HG03060 (cell line): ENCODE measurements at regions not wholly inside any gene's neighbourhood (a gene's known extent, or its start where the extent isn't known, plus 50 kb on each side); places are given as distances from the start of the nearest gene placed in this dataset.
"Not testable (repeated sequence)": the region's sequence is repeated elsewhere in the genome, so short reads cannot be mapped to it uniquely, and the experiment has no call there.

Experiments
- ATAC-seq: cut with Tn5 transposase; IDR thresholded peaks from one replicate; pipeline ENCODE4 v1.9.1; 2021; ENCODE audit warnings: low read depth, moderate number of reproducible peaks; ENCODE audit not compliant: unreplicated experiment

DNA sequence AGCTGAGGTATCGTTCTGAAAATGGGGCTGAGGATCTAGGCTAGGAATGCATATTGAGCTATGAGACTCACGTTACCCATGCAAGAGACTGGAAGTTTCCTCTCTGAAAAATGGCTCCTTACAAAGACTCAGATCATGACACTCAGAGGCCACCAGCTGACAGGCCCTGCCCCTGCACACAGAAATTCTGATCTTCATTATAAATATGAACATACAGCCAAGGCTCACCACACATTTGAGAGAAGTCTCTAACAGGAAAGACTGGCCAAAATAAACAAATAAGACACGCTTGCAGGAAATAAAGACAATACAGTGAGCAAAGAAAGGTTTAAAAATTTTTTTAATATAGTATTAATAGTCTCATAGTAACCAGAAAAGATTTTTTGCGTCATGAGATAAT, 365.9 kb downstream of the NFIB start:
- ATAC-seq: no peak

- ATAC-seq: no peak
Observed at GRCh38 chr9:13943176-13943575, 370.8 kb downstream of the NFIB start.

DNA sequence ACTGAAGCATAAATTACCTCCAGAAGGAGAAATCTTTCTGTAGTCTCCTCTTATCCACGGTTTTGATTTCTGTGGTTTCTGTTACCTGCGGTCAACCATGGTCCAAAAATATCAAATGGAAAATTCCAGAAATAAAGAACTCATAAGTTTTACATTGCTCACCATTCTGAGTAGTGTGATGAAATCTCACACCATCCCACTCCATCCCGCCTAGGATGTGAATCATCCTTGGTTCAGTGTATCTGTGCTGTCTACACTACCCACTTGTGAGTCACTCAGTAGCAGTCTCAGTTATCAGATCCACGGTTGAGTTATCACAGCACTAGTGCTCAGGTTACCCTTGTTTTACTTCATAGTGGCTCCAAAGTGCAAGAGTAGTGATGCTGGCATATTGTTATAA, 371.2 kb downstream of the NFIB start:
- no peak for ATAC-seq

DNA sequence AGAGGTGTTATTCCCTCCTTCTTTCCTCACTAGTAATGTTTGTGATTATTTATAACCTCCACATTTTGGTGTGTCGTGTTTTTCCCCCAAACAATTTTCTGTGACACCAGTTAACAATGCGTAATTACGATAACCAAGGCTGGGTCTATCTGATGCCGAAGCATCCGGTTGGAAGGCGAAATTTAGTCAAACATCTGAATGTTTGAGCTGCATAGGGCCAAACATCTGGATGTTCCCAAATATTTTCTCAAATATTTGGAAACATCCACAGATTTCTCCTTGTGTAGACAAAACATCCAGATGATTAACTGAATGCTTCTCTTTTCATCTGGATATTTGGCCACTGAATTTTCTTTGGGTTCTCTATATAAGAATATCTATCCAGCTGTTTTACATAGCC, 371.7 kb downstream of the NFIB start:
- no peak for ATAC-seq

DNA sequence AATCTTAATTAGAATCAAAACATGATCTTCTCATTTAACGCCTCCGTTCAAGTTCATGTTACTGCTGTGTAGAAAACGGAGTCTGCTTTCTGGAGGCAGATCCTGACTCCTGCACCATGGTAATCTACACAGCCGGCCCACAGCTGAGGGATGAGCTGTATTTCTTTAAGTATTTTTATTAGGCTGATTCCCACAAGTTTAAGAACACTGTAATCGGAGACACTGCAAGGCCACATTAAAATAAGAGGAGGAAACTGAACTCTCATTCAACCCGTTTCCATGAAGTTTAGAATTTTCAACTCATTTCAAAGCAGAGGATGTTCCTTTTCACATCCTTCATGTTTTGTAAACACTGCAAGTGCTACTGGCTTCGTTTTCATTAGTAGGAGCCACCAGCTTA, 372.2 kb downstream of the NFIB start:
- no peak for ATAC-seq

- ATAC-seq: no peak
Observed at GRCh38 chr9:13939701-13940490, 374.0 kb downstream of the NFIB start.

DNA sequence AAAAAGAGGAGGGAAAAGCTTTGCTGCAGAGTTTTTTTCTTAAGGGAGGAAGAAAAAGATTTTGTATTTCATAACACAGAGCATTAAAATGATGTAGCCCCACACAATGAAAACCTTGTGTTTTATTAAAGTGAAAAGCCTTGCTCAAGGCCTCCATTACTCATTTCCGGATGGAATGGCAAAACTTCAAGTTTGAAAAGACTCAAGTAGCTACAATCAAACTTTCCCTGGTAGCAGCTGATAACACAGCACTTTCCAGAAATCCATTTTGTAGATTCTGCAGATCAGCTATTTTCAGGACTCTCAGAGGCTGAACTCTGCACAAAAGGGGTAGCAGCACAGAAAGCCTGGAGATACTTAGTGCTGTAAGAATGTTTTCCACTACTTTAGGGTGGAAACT, 374.8 kb downstream of the NFIB start:
- ATAC-seq: no peak

GRCh38 chr9:13934416-13934815, 379.5 kb downstream of the NFIB start:
- ATAC-seq: no peak

DNA sequence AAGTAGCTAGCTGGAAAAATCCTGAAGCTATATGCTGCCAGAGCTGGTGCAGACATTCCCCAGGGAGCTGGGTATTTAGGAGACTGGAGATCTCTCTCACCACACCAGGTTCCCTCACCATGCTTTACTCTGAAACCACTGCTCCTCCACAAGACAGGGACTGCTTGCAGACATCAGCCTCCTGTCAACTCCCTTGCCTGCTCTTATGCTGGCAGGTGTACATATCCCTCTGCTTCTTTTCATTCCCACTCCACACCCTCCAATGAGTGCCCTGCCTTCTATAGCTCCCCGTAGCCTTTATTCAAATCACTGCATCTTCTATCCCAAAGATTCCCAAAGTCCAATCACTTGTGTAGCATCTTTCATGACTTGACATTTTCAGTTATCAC, 380.7 kb downstream of the NFIB start:
- ATAC-seq: no peak

DNA sequence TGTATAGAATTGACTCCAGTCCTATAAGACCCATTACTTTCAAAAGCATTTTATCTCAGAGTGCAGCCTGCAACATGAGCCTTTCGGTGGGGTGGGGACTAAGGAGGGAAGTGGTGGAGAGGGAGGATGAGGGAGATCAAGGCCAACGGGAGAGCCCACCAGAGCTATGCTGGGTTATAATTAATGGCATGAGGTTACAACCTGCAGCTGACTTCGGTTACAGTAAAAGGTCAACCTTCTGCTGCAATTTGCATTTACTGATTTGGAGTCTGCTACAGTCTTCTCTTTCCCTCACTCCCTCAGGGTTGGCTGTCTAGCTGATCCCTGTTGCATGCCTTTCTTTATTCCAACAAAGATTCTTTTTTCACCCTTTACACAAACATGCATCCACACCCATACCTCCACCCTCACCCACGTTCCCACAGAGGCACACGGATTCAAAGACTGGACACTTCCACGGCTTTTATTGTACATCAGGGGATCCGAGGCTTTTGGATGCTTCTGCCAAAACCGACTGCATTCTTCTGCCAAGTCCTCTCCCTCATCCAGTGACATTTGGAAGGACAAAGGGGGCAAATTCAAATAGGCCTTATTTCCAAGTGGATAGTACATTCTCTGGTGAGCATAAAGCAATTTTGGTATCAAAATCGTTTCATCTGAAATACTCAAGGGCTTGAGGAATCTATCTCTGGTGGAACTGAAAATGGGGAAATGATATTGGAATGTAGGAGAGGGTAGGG, 381.2 kb downstream of the NFIB start:
- ATAC-seq: no peak

GRCh38 chr9:13929013-13929412, 384.9 kb downstream of the NFIB start:
- ATAC-seq: no peak

GRCh38 chr9:13923381-13923780, 390.6 kb downstream of the NFIB start:
- no peak for ATAC-seq

GRCh38 chr9:13920557-13920956, 393.4 kb downstream of the NFIB start:
- ATAC-seq: no peak

- ATAC-seq: no peak
Observed at GRCh38 chr9:13919401-13919800, 394.5 kb downstream of the NFIB start.

- ATAC-seq: no peak
Observed at GRCh38 chr9:13917534-13917933, 396.4 kb downstream of the NFIB start.

DNA sequence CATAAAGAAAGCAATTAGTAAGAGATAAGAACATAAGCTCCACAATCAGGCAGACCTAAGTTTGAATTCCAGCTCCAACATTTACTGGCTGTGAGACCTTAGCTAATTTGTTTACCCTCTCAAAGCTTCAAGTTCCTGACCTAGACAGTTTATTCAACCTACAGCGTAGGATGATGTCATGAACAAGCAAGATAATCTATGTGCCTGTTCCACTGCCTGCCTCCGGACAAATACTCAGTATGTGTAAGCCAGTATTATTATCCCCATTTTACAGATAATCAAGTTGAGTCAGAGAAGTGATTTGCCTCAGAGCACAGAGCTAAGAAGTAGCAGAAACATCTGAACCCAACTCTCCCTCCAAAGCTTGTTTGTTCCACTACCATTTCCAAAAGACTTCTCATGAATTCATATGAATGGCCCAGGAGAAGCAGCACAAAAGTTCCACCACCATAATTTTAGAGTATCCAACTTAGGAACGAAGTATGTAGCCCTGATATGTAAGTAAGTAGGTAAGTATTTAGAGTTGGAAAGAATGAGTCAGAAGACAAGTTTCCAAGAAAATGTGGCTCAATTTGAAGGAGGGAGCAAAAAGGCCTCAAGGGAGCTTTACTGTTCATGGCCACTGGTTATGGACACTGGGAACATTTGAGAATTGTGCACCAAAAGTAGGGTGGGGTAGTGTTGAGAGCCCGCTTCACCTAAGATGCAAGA, 398.2 kb downstream of the NFIB start:
- no peak for ATAC-seq

GRCh38 chr9:13915131-13915530, 398.8 kb downstream of the NFIB start:
- ATAC-seq: no peak

DNA sequence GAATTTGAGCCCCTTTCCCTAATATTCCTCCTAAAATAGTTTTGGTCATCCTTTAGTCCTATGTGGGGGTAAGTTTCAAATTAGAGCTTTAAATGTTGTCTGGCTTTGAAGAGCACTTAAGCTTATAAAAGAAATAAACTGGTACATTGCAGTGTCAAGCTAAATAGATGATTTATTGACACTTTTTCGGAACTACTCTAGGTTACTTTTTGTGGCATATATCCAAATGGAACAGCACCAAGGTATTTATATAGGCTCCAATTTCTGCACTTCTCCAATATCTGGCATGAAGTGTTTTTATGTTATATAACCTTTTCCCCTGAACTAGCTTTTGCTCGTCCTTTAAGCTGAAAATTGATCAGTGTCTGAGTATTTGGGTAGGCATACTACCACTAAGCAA, 402.5 kb downstream of the NFIB start:
- no peak for ATAC-seq

- not testable (repeated sequence) for ATAC-seq
Observed at GRCh38 chr9:13907842-13908241, 406.1 kb downstream of the NFIB start.

DNA sequence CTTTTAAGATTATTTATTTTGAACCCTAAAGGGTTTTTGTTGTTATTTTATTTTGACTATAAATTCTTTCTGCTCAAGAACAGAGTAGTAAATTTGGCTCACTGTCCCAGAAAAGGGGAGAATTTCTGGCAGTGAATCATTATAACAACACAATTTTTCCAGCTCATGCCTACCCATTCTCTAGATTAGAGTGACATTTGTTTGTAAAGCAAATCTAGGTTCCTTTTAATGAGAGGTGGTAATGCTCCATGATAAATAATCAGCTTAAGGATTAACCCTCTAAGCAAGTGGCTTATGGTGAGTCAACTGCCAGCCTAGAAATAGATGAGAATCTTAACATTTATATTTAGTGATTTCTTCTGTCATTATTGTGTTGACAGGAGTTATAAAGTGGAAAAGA, 409.2 kb downstream of the NFIB start:
- ATAC-seq: no peak

DNA sequence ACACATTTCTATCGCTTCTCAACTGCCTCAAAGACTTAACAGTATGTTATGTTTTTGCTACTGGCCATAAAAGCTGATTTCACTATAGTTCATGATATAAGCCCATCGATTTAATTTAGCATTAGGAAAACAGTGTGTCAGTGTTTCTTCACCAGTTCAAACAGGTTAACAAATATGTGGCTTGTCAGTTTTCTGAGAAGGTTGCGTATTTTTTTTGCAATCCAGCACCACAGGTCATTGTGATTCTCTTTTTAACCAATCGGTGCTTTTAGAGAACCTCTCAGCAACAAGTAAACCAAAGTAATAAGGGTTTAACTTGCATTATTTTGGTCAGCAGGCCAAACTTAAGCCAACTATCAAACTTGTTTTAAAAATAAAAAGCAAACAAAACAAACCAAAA, 409.6 kb downstream of the NFIB start:
- no peak for ATAC-seq
